Stomach (tissue), 4 donors: ENCODE measurements at regions not wholly inside any gene's neighbourhood (a gene's known extent, or its start where the extent isn't known, plus 50 kb on each side); places are given as distances from the start of the nearest gene placed in this dataset.

ENCODE experiments used
- CTCF ChIP-seq, 7 experiments: fragments of 450-650 bp in 4 of 7; fragments of 200-600 bp in 3 of 7; sonication (generic) in 3 of 7; IDR thresholded peaks; one replicate each; pipeline ENCODE4 v1.5.1; 2016 to 2019; ENCODE audit warnings: antibody characterized with exemption in 7 of 7, control low read depth in 2 of 7, mild to moderate bottlenecking in 1 of 7
- POLR2A ChIP-seq, 4 donors: fragments of 450-650 bp; IDR thresholded peaks; one replicate each; pipeline ENCODE4 v1.6.1; 2016; ENCODE audit warnings: antibody characterized with exemption in 4 of 4, control low read depth in 2 of 4, mild to moderate bottlenecking in 1 of 4, moderate library complexity in 1 of 4
- POLR2AphosphoS5 ChIP-seq, 3 donors: sonication (generic); formaldehyde crosslinking; IDR thresholded peaks; one replicate each; pipeline ENCODE4 v1.6.1; 2016; ENCODE audit warnings: antibody characterized with exemption in 3 of 3

- no peak for TF ChIP-seq POLR2A (IDR thresholded peaks at IDR 0.05)
- no peak for TF ChIP-seq POLR2AphosphoS5 (IDR thresholded peaks at IDR 0.05)
- TF ChIP-seq CTCF (IDR thresholded peaks at IDR 0.05): no peak
Measured at GRCh38 chr4:110967936-110968335, 345.1 kb upstream of the PITX2 start.
